GM18873 (cell line): ENCODE measurements at regions not wholly inside any gene's neighbourhood (a gene's known extent, or its start where the extent isn't known, plus 50 kb on each side); places are given as distances from the start of the nearest gene placed in this dataset.

Experiments
- ATAC-seq: cut with Tn5 transposase; IDR thresholded peaks from one replicate; pipeline ENCODE4 v1.9.1; 2021; ENCODE audit warnings: mild to moderate bottlenecking, moderate library complexity, moderate number of reproducible peaks; ENCODE audit not compliant: unreplicated experiment, low FRiP score

DNA sequence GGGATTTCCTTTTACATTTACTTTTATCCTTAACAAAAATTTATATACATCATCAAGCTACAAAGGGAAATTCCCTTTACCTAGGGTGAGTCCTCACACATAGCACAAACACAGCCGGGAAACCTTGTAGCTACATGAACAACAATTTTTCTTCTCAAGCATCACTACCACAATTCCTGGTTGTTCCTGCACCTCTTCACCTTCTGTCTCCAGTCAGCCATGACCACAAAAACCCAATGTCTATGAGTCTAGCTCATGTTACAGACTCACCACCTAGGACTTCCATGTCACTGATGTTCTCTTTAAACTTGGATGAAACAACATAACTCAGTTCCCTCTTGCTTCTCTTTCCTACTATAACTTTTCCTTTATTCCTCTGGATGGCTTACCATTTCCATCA lies 460.4 kb downstream of the MBD2 start:
- no peak for ATAC-seq

DNA sequence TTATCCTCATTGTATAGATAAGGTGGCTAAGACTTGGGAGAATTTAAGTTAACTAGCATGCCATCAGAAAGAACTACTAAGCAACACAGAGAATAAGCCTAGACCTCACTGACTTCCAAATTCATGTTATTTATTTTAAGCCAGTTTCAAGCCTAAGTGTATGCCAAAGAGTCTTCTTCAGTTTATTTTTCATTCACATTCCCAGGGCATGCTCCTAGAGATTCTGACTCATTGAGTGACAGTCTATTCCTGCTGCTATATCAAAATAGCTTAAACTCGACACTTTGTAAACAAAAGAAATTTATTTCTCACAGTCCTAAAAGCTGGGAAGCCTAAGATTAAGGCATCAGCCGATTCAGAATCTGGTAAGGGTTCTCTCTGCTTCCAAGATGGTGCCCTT lies 467.1 kb downstream of the MBD2 start:
- ATAC-seq, result no peak

DNA sequence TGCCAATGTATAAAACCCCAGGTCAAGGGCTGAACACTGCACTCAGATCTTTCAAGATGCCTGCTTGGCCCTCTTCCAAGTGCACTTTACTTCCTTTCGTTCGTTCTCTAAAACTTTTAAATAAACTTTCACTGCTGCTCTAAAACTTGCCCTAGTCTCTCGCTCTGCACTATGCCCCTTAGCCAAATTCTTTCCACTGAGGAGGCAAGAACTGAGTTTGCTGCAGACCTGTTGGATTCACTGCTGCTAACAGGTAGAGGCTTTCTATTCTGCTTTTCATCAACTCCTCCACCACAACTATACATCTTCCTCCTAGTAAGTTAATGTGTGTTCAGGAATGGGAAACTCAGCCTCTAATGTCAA lies 467.9 kb downstream of the MBD2 start:
- no peak for ATAC-seq

GRCh38 chr18:53755914-53756609 lies 468.4 kb downstream of the MBD2 start:
- ATAC-seq, result no peak

- no peak for ATAC-seq
Observed at GRCh38 chr18:53754154-53754553, 470.3 kb downstream of the MBD2 start.

DNA sequence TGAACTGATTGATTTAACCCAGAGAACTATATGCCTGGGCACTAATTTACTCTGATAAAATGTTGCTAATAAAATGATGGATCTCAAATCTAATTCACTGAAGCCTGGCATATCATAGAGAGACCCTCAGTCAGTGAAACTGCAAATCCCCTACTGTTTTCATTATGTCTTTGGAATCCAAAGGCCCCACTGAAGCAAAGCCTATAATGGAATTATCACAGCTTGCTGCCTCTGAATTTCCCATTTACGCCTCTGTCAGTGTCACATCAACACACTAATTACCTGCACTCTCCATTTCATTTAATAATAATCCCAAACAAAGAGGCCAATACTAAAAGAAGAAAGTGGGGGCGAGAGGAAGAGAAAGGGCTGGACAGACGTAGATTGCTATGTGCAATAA lies 470.9 kb downstream of the MBD2 start:
- no peak for ATAC-seq

DNA sequence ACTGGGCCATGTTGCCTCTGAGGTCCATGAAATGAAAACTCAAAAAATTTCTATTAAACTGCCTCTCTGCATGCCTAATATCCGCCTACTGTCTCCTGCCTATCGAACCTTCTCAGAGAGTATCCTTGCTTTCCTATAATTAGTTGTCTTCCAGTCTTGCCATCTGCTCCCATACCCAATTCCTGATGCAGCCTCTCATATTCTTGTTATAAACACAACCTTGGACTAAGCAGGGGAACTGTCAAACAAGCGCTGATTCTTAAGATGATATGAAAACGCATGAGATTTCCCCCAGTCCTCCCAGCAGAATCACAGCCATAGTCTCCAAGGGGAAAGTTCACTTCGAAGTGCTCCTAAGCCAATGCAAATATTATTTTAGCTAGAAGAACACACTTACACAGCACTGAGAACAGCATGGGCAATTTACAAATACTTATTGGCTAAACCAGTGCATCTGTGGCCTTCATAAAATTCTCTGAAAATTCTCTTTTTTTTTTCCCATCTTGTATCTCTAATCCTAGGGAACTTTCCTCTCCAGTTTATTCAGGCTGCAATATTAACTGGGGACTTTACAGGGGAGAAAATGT lies 471.6 kb downstream of the MBD2 start:
- ATAC-seq, result no peak

DNA sequence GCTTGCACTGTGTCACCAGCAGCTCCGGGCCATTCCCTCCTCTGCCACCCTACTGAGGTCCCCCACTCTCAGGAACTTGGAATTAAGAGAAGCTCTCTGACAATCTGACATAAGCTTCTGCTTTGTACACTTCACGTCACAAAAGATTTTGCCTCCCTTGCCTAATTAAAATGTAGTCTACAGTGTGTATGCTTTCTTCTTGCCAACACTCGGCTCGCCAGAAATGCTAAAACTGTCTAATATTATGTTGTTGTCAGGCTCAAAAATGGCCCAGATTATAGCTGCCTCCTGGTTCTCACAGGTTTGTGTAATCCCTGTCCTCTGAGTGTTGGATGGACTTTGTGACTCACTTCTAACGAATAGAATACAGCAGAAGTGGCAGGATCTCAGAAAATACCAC lies 474.7 kb downstream of the MBD2 start:
- ATAC-seq, result no peak

- no peak for ATAC-seq
Observed at GRCh38 chr18:53747663-53748160, 476.8 kb downstream of the MBD2 start.

DNA sequence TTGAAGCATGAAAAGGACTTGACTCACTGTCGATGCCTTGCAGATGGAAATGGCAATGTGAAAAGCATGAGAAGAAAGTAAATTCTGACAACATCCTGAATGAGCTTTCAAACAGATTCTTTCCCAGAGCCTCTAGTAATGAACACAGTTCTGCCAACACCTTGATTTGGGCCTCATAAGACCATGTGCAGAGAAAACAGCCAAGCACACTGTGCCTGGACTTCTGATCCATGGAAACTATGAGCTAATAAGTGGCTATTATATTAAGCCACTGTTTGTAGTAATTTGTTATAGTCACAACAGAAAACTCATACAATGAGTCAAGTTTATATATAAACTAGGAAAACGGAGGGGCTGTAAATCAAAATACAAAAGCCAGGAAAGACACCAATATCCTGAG lies 477.3 kb downstream of the MBD2 start:
- ATAC-seq, result no peak

- ATAC-seq, result no peak
Observed at GRCh38 chr18:53745986-53746385, 478.5 kb downstream of the MBD2 start.

GRCh38 chr18:53745224-53745967 lies 479.1 kb downstream of the MBD2 start:
- no peak for ATAC-seq

DNA sequence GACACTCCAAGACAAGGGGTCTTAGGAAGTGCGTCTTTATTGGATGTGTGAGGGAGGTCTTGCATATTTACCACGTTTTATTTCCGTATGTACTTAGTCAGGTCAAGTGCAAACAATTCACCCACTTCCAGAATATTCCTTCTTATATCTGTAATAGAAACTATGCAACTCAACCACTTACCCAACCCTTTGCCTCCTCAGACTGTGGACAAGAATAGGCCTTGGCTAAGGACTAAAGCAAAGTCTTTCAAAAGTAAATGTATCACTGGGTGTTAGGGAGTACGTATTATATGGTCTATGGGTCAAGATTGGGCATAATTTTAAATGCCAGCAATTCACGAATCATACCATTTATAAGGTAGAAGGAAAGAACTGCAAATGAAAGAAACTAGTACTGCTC lies 484.8 kb downstream of the MBD2 start:
- no peak for ATAC-seq

GRCh38 chr18:53735526-53735925 lies 488.9 kb downstream of the MBD2 start:
- no peak for ATAC-seq

DNA sequence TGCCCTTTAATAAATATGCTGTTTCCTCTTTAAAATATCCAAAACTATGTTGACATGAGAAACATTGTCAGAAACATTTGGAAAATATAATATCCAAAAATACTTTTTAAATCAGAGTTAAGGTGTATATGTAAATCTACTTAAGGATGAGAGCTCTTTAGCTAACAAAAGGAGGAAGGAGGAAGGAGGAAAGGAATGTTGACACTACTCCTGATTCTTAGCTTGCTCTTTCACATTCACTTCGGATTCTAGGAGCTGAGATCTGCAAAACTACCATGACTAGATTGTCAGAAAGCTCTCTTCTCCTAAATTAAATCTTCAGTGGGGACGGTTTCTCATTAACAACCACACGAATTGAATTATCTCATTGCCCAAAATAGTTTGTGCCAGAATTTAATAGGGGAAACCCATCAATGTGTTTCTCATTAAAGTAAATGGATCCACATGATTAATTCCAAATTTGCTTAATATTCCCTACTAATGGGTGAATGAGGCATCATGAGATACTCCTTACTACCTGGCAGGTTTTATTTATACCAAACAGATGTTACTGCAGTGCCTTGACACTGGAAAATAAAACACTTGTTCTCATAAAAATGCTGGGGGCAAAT lies 509.1 kb downstream of the MBD2 start:
- no peak for ATAC-seq

DNA sequence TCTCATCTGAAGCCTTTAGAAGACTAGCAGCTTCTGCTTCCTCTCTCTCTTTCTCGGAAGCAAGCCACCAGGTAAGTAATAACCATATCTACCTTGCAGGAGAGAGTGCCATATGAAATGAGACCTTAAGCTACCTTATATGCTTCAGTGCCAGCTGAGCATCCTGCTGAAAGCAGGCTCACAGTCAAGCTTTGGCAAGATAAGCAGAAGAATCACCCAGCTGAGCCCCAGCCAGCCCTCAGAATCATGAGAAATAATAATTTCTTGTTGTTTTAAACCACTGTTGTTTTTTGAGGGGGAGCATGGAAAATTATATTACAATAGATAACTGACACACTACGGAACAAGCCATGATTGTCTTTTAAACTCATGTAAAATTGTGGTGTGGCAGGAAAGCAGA lies 514.4 kb downstream of the MBD2 start:
- no peak for ATAC-seq

GRCh38 chr18:53702480-53702879 lies 522.0 kb downstream of the MBD2 start:
- no peak for ATAC-seq

- ATAC-seq, result no peak
Observed at GRCh38 chr18:53701697-53702096, 522.8 kb downstream of the MBD2 start.

GRCh38 chr18:53698907-53699306 lies 525.6 kb downstream of the MBD2 start:
- no peak for ATAC-seq

GRCh38 chr18:53689886-53690285 lies 534.6 kb downstream of the MBD2 start:
- ATAC-seq, result no peak

DNA sequence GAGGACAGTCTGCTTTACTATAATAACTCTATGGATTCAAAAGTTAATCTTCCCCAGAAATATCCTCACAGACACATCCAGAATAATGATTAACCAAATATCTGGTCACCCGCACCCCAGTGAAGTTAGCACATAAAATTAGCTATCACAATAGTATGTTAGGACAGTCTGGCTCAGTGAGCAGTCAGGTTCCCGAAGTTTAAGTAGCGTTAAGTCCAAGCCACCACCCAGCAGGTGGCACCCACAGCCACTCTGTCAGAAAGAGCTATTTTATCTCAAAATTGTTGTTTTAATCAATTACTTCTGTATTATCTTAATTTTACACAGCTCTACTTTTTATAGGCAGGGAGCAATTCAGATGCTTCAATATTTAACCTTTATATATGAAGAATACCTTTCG lies 537.5 kb downstream of the MBD2 start:
- no peak for ATAC-seq
